Astrocyte (in vitro differentiated cells and primary cell): ENCODE measurements at regions not wholly inside any gene's neighbourhood (a gene's known extent, or its start where the extent isn't known, plus 50 kb on each side); places are given as distances from the start of the nearest gene placed in this dataset.

Source experiments
- EZH2 ChIP-seq: IDR thresholded peaks from 2 replicates; pipeline ENCODE4 v1.6.1; 2012; ENCODE audit warnings: mild to moderate bottlenecking, low read length, inconsistent platforms; ENCODE audit not compliant: insufficient read depth
- TF ChIP-seq, protein P1 (sequence below): IDR thresholded peaks from 2 replicates; pipeline ENCODE4 v1.5.1; 2011; ENCODE audit warnings: low read depth, mild to moderate bottlenecking, inconsistent platforms, low read length, moderate library complexity; ENCODE audit not compliant: insufficient read depth

- TF ChIP-seq, protein P1, sequence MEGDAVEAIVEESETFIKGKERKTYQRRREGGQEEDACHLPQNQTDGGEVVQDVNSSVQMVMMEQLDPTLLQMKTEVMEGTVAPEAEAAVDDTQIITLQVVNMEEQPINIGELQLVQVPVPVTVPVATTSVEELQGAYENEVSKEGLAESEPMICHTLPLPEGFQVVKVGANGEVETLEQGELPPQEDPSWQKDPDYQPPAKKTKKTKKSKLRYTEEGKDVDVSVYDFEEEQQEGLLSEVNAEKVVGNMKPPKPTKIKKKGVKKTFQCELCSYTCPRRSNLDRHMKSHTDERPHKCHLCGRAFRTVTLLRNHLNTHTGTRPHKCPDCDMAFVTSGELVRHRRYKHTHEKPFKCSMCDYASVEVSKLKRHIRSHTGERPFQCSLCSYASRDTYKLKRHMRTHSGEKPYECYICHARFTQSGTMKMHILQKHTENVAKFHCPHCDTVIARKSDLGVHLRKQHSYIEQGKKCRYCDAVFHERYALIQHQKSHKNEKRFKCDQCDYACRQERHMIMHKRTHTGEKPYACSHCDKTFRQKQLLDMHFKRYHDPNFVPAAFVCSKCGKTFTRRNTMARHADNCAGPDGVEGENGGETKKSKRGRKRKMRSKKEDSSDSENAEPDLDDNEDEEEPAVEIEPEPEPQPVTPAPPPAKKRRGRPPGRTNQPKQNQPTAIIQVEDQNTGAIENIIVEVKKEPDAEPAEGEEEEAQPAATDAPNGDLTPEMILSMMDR, result no peak
- TF ChIP-seq EZH2, result no peak
Observed at GRCh38 chr5:133691448-133691847, 79.1 kb upstream of the FSTL4 start.
